ENCODE measurements at regions not wholly inside any gene's neighbourhood (a gene's known extent, or its start where the extent isn't known, plus 50 kb on each side); places are given as distances from the start of the nearest gene placed in this dataset.

- TF ChIP-seq CTCF (IDR thresholded peaks at IDR 0.05) = no peak
- no peak for TF ChIP-seq POLR2A (IDR thresholded peaks at IDR 0.05)
- TF ChIP-seq POLR2AphosphoS5 (IDR thresholded peaks at IDR 0.05) = no peak
These were observed 190.6 kb upstream of the TCF21 start for GRCh38 chr6:133698272-133698671.
